ENCODE measurements at regions not wholly inside any gene's neighbourhood (a gene's known extent, or its start where the extent isn't known, plus 50 kb on each side); places are given as distances from the start of the nearest gene placed in this dataset.

DNA sequence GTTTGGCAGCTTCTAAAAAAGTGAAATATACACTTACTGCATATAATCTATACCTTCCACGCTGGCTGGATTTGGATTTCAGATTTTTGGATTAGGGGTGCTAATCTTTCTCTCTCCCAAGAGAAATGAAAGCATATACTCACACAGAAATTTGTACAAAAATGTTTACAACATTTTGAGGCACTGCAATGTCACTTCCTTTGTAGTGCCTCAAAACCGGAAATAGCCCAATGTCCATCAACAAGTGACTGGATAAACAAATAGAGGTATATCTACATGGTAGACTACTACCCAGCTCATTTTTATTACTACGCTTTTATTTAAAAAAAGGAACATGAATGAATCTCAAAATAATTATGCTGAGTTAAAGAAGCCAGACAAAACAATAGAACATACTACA lies 74.0 kb upstream of the MIER3 start:
- DNase-seq (ENCODE audit: low read depth): no peak
- no peak overlapping the region for H3K4me3 ChIP-seq (replicated peaks; ENCODE audit: low read depth, low read length)
- TF ChIP-seq, protein P1, sequence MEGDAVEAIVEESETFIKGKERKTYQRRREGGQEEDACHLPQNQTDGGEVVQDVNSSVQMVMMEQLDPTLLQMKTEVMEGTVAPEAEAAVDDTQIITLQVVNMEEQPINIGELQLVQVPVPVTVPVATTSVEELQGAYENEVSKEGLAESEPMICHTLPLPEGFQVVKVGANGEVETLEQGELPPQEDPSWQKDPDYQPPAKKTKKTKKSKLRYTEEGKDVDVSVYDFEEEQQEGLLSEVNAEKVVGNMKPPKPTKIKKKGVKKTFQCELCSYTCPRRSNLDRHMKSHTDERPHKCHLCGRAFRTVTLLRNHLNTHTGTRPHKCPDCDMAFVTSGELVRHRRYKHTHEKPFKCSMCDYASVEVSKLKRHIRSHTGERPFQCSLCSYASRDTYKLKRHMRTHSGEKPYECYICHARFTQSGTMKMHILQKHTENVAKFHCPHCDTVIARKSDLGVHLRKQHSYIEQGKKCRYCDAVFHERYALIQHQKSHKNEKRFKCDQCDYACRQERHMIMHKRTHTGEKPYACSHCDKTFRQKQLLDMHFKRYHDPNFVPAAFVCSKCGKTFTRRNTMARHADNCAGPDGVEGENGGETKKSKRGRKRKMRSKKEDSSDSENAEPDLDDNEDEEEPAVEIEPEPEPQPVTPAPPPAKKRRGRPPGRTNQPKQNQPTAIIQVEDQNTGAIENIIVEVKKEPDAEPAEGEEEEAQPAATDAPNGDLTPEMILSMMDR (IDR thresholded peaks at IDR 0.05; ENCODE audit: low read length, missing control alignments): no peak

DNA sequence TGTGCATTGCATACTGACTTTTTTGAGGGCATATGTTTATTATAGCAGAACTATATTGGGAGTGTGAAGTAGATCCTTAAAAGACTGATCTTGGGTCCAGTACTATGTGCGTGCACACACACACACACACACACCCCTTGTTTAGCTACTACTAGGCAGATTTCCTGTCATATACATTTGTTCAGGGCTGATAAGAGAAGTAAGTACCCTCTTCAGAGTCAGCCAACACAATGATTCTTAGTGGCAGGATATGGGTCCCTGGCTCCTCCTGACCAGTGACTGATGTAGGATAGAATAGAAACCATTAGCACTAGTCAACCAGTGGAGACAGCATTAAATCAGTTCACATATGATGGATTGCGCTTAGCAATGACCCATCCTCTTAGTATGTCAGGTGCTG lies 76.2 kb upstream of the MIER3 start:
- no peak overlapping the region for H3K4me3 ChIP-seq (replicated peaks; ENCODE audit: low read depth, low read length)
- TF ChIP-seq, protein P1 (IDR thresholded peaks at IDR 0.05; ENCODE audit: low read length, missing control alignments): no peak
- no peak for DNase-seq (ENCODE audit: low read depth)

DNA sequence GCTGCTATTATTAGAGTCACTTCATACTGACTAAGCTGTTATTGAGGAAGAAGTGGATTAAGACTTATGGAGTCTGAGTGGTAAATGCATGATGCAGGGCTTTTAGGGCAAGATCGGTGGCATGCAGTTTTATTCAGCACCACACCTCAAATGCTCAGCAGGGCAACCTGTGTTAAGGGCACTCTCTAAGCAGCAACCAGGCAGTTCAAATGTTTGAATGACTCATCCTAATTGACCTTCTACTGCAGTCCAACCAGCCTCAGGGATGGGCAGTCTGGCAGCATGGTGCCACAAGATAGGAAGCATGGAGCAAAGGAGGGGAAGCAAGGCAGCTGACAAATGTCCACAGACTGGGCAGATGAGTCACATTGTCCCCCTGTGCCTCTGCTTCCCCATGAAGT lies 80.2 kb upstream of the MIER3 start:
- no peak for DNase-seq (ENCODE audit: low read depth)
- TF ChIP-seq, protein P1 (IDR thresholded peaks at IDR 0.05; ENCODE audit: low read length, missing control alignments): no peak
- no peak overlapping the region for H3K4me3 ChIP-seq (replicated peaks; ENCODE audit: low read depth, low read length)

DNA sequence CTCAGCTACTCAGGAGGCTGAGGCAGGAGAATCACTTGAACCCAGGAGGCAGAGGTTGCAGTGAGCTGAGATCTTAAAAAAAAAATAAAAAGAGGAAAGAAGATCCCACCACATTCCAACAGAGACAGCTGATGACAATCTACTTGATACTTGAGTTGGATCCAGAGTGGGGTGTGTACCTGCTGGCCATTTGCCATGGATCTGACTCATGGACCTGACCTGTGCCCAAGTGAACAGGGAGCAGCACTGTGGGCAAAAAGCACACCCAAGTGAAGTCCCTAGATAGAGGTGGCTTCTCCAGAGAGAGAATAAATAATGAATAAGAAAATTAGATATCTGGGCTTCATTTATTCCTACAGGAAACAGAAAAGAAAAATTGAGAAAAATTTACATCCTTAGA lies 81.2 kb upstream of the MIER3 start:
- no peak overlapping the region for H3K4me3 ChIP-seq (replicated peaks; ENCODE audit: low read depth, low read length)
- no peak for DNase-seq (ENCODE audit: low read depth)
- TF ChIP-seq, protein P1 (IDR thresholded peaks at IDR 0.05; ENCODE audit: low read length, missing control alignments): no peak

DNA sequence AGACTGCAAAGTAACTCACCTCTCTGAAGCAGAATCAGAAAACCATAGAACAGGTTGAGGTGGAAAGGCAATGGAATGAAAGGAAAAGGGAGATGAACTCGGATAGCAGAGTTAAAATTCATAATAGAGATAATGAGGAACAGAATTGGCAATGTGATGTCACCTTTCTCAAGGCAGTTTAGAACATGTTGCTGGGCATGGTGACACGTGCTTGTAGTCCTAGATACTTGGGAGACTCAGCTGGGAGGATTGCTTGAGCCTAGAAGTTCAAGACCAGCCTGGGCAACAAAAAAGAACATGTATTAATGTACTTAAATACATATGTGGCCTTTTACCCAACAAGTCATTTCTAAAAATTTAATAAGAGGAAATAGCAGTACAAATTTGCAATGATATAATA lies 81.6 kb upstream of the MIER3 start:
- no peak for DNase-seq (ENCODE audit: low read depth)
- no peak overlapping the region for H3K4me3 ChIP-seq (replicated peaks; ENCODE audit: low read depth, low read length)
- TF ChIP-seq, protein P1 (IDR thresholded peaks at IDR 0.05; ENCODE audit: low read length, missing control alignments): no peak

DNA sequence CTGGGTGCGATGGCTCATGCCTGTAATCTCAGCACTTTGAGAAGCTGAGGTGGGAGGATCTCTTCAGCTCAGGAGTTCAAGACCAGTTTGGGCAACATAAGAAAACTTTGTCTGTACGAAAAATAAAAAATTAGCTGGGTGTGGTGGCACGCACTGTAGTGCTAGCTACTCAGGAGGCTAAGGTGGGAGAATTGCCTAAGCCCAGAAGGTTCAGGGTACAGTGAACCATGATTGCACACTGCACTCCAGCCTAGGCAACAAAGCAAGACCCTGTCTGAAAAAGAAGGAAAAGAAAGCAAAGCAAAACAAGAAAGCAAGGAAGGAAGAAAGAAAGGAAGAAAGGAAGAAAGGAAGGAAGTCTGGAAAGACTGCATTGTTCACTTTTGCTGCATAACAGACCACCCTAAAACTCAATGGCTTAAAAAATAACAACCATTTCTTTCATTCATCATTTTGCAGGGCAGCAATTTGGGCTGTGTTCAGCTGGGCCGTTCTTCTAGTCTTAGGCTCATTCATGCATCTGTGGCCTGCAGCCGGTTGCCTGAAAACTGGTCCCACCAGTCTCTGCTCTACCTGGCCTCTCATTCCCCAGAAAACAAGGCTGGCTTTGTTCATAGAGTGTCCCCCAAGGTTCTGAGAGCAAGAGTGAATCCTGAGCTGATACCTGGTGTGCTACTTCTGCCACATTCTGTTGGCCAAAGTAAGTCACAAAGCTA lies 82.4 kb upstream of the MIER3 start:
- H3K4me3 ChIP-seq (replicated peaks; ENCODE audit: low read depth, low read length): no peak overlapping the region
- no peak for DNase-seq (ENCODE audit: low read depth)
- TF ChIP-seq, protein P1 (IDR thresholded peaks at IDR 0.05; ENCODE audit: low read length, missing control alignments): no peak

DNA sequence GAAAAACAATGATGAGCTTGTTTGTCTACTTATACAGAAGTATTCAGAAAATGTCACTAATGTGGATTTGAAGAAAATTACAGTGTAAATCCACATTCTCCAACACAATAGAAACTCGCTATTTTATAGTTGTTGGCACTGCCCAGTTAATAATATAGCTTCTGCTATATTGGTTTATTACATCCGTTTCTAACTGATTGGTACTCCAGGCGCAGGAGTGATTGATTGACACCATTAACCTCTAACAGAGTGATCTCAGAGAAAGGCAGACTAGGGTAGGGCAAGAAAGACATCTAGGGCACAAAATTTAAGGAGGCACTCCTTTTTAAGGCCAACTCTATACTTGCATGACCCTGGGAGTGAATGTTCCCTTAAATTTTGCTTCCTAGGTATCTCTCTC lies 84.0 kb upstream of the MIER3 start:
- TF ChIP-seq, protein P1 (IDR thresholded peaks at IDR 0.05; ENCODE audit: low read length, missing control alignments): no peak
- no peak overlapping the region for H3K4me3 ChIP-seq (replicated peaks; ENCODE audit: low read depth, low read length)
- DNase-seq (ENCODE audit: low read depth): no peak

All from fibroblast of pulmonary artery (primary cell).